ENCODE measurements at regions not wholly inside any gene's neighbourhood (a gene's known extent, or its start where the extent isn't known, plus 50 kb on each side); places are given as distances from the start of the nearest gene placed in this dataset.

- FAIRE-seq, result no peak
These were observed 175.0 kb downstream of the GOLIM4 start for GRCh38 chr3:167920747-167921146.

GRCh38 chr3:167919590-167919989, 176.1 kb downstream of the GOLIM4 start:
- no peak overlapping the region for H3K4me3 ChIP-seq (ENCODE audit: control insufficient read depth in 2 of 3, extremely low read depth in 1 of 3, insufficient read depth in 2 of 3, low read depth in 1 of 3, low read length in 3 of 3)
- DNase-seq (ENCODE audit: low read depth, low spot score) (no peak), FAIRE-seq (no peak)
- H3K27me3 ChIP-seq (ENCODE audit: control insufficient read depth, extremely low read depth, insufficient read depth, low read length), result no peaks in the 10 kb centered on the region
- no peak overlapping the region for H2AFZ ChIP-seq (ENCODE audit: control insufficient read depth, low read length)
- no peaks in the 10 kb centered on the region for H3K36me3 ChIP-seq (ENCODE audit: control insufficient read depth in 2 of 2, extremely low read depth in 1 of 2, insufficient read depth in 2 of 2, low read length in 2 of 2)
- H3K9me1 ChIP-seq (ENCODE audit: control insufficient read depth, extremely low read depth, insufficient read depth, low read length), result no peaks in the 10 kb centered on the region
- TF ChIP-seq CTCF (optimal IDR thresholded peaks at IDR 0.05 in 1 of 3, IDR thresholded peaks at IDR 0.05 in 1 of 3, conservative IDR thresholded peaks at IDR 0.05 in 1 of 3; ENCODE audit: extremely low read depth in 1 of 3, insufficient read depth in 2 of 3, low read length in 3 of 3) (no peak), EZH2 (IDR thresholded peaks at IDR 0.05; ENCODE audit: low read length) (no peak)
- H3K79me2 ChIP-seq (ENCODE audit: control insufficient read depth, insufficient read depth, low read length), result no peaks in the 10 kb centered on the region
- H3K4me2 ChIP-seq (ENCODE audit: control insufficient read depth, extremely low read depth, insufficient read depth, low read depth, low read length), result no peak overlapping the region
- H4K20me1 ChIP-seq (ENCODE audit: control insufficient read depth, extremely low read depth, insufficient read depth, low read length), result no peaks in the 10 kb centered on the region
- dilution Hi-C loops (cut with MboI; ENCODE audit: extremely low pct_ligation_motif_present, low sequenced_read_pairs), result no loop called here
- no peaks in the 10 kb centered on the region for H3K4me1 ChIP-seq (ENCODE audit: control insufficient read depth, extremely low read depth, insufficient read depth, low read length)
- no peak overlapping the region for H3K9ac ChIP-seq (ENCODE audit: control insufficient read depth, extremely low read depth, insufficient read depth, low read length)
- H3K27ac ChIP-seq (ENCODE audit: control insufficient read depth, insufficient read depth, low read length), result no peak overlapping the region
- no peaks in the 10 kb centered on the region for H3K9me3 ChIP-seq (ENCODE audit: control insufficient read depth, low read depth, low read length)

More at GRCh38 chr3:167920747-167921146, 175.0 kb downstream of the GOLIM4 start:
- Histone ChIP-seq H3K4me1 (ENCODE audit: control insufficient read depth, extremely low read depth, insufficient read depth, low read length) (no peaks in the 10 kb centered on the region), H3K79me2 (ENCODE audit: control insufficient read depth, insufficient read depth, low read length) (no peaks in the 10 kb centered on the region), H2AFZ (ENCODE audit: control insufficient read depth, low read length) (no peak overlapping the region), H4K20me1 (ENCODE audit: control insufficient read depth, extremely low read depth, insufficient read depth, low read length) (no peaks in the 10 kb centered on the region), H3K4me2 (ENCODE audit: control insufficient read depth, extremely low read depth, insufficient read depth, low read depth, low read length) (no peak overlapping the region), H3K36me3 (ENCODE audit: control insufficient read depth in 2 of 2, extremely low read depth in 1 of 2, insufficient read depth in 2 of 2, low read length in 2 of 2) (no peaks in the 10 kb centered on the region), H3K9ac (ENCODE audit: control insufficient read depth, extremely low read depth, insufficient read depth, low read length) (no peak overlapping the region), H3K4me3 (ENCODE audit: control insufficient read depth in 2 of 3, extremely low read depth in 1 of 3, insufficient read depth in 2 of 3, low read depth in 1 of 3, low read length in 3 of 3) (no peak overlapping the region), H3K9me1 (ENCODE audit: control insufficient read depth, extremely low read depth, insufficient read depth, low read length) (no peaks in the 10 kb centered on the region), H3K9me3 (ENCODE audit: control insufficient read depth, low read depth, low read length) (no peaks in the 10 kb centered on the region), H3K27me3 (ENCODE audit: control insufficient read depth, extremely low read depth, insufficient read depth, low read length) (no peaks in the 10 kb centered on the region), H3K27ac (ENCODE audit: control insufficient read depth, insufficient read depth, low read length) (no peak overlapping the region)
- TF ChIP-seq CTCF (optimal IDR thresholded peaks at IDR 0.05 in 1 of 3, IDR thresholded peaks at IDR 0.05 in 1 of 3, conservative IDR thresholded peaks at IDR 0.05 in 1 of 3; ENCODE audit: extremely low read depth in 1 of 3, insufficient read depth in 2 of 3, low read length in 3 of 3) (no peak), EZH2 (IDR thresholded peaks at IDR 0.05; ENCODE audit: low read length) (no peak)
- dilution Hi-C loops (cut with MboI; ENCODE audit: extremely low pct_ligation_motif_present, low sequenced_read_pairs), result no loop called here
- DNase-seq (ENCODE audit: low read depth, low spot score), result no peak
